GM12872 (cell line): ENCODE measurements at regions not wholly inside any gene's neighbourhood (a gene's known extent, or its start where the extent isn't known, plus 50 kb on each side); places are given as distances from the start of the nearest gene placed in this dataset.

Experiments used
- CTCF ChIP-seq: IDR thresholded peaks from 3 replicates; pipeline ENCODE4 v1.5.1; 2011; ENCODE audit warnings: low read depth, mild to moderate bottlenecking, low read length, moderate library complexity; ENCODE audit not compliant: insufficient read depth

- no peak for TF ChIP-seq CTCF
Observed at GRCh38 chr7:8937204-8937603, 503.8 kb downstream of the NXPH1 start.

- no peak for TF ChIP-seq CTCF
Observed at GRCh38 chr7:8938044-8938805, 504.8 kb downstream of the NXPH1 start.

- no peak for TF ChIP-seq CTCF
Observed at GRCh38 chr7:8939446-8939845, 506.0 kb downstream of the NXPH1 start.

GRCh38 chr7:8963722-8964121 lies 530.3 kb downstream of the NXPH1 start:
- TF ChIP-seq CTCF, result no peak

- no peak for TF ChIP-seq CTCF
Observed at GRCh38 chr7:8965177-8965576, 531.8 kb downstream of the NXPH1 start.

- no peak for TF ChIP-seq CTCF
Observed at GRCh38 chr7:8973601-8974000, 540.2 kb downstream of the NXPH1 start.

GRCh38 chr7:8975681-8976080 lies 542.3 kb downstream of the NXPH1 start:
- no peak for TF ChIP-seq CTCF
